ENCODE measurements at regions not wholly inside any gene's neighbourhood (a gene's known extent, or its start where the extent isn't known, plus 50 kb on each side); places are given as distances from the start of the nearest gene placed in this dataset.
A peak's percentile ranks its signal among the peaks of the same experiment; 100 is the strongest.

- no peak for DNase-seq
Measured at GRCh38 chr10:131771634-131772358, 129.0 kb upstream of the PPP2R2D start.

- DNase-seq, result peak in 2 of 3 donors; percentile 30 to 67
Measured at GRCh38 chr10:131772441-131772840, 128.4 kb upstream of the PPP2R2D start.

DNA sequence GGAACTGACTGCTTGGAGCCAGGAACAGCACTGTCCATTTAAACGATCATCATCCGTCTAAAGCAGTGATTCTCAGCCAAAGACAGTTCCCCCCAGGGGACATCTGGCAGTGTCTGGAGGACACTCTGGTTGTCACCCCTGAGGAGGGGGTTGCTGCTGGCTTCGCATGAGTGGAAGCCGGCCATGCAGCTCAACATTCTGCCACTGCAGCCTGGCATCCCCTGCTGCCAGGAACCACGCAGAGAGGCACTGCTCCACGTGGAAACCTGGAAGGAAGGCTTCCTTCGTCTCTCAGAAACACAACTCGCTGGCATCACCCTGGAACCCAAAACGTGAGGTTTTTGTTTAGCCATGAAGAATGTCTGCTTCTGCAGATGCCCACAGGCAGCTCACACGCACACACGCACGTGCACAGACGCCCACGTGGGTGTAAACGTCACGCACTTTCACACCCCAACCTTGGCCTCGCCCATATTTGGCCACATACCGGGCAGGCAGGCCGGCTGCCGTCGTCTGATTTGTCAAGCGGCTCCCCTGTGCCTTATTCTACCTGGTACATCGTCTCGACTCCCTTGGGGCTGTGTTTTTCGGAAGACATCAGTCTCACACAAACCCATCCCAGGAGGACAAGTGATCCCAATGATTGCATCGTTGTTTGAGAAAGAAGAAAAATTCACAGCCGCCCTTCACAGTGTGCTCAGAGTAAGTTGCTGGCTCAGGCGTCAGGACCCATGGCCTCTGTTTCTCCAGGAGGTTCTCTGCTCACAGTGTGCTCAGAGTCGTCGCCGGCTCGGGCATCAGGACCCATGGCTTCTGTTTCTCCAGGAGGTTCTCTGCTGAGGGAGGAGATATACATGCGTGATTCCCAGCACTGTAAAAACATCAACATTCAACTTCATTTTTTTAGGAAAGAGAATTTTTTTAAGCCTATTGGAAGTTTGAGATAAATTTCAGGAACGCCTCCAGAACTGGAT is 127.2 kb upstream of the PPP2R2D start:
- DNase-seq, result no peak

DNA sequence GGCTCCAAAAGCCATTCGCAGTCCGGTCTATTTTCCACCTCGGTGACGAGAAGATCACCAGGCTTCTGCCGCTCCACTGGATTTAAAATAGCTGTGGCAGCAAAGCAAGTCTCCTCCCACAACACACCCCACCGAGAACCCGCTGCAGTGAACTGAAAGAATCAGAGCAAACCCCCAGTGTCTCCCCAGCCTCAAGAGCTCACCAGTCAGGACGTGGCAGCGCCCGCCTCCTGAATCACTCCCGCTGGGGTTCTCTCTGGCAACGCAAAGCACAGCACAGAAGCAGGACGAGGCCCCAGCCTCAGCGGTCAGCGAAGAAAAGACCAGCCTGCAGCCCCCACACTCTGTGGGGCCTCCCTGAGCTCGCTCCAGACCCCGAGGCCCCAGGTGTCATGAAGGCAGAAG is 126.1 kb upstream of the PPP2R2D start:
- no peak for DNase-seq

GRCh38 chr10:131775433-131775832 is 125.4 kb upstream of the PPP2R2D start:
- no peak for DNase-seq

DNA sequence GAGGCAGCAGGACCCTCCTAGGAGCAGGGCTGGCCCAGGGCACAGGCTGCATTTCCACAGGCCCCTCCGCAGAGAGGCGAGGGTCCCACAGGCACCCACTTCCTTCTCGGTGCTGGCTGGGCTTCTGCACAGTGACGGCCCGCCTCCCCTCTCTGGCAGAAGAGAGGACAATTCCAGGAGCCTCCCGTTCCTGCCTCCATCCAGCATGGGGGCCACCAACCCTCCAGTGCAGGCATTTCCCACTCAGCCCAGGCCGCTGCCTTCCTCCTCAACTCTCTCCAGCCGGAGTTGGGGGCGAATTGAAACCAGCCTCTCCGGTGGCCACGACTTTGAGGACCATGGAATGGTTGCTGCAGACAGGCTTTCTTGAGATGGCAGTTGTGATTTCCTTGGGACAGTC is 125.0 kb upstream of the PPP2R2D start:
- no peak for DNase-seq

GRCh38 chr10:131776496-131776895 is 124.3 kb upstream of the PPP2R2D start:
- DNase-seq, result no peak

DNA sequence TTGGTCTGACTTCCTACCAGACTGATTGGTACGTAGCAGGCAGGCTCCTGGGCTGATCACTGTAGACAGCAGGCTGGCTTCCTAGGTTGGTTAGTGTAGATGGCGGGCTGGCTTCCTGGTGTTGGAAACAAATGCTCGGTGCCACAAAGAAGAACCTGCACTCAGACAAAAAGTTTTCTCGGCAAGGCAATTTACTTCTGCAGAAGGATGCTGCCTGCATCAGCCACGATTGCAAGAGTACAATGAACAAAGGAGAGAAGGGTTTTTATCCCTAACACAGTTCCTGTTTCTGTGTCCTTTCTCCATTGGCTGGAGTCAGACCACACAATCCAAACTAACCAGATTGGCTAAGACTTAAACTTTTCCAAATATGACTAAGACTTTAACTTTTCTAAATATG is 123.6 kb upstream of the PPP2R2D start:
- no peak for DNase-seq

GRCh38 chr10:131777921-131778320 is 122.9 kb upstream of the PPP2R2D start:
- no peak for DNase-seq

DNA sequence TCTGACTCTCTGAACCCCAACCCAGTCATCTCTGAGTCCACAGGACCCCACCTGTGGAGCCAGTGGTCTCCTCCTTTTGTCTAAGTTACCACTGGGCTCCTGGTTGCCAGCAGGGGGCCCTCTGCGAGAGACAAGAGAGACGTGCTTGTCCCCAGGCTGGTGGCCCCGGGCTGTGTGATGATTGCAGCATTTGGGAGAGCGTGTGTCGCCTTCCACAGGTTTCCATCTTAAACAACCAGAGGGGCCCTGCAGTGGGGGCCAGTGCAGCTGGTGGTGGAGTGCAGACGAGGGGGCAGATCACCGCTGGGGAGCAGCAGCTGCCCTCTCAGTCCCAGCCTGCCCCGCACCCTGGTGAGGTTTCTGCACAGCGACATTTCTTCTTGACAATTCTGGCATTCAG is 122.4 kb upstream of the PPP2R2D start:
- DNase-seq, result no peak

- DNase-seq, result no peak
Measured at GRCh38 chr10:131778842-131779241, 122.0 kb upstream of the PPP2R2D start.

DNA sequence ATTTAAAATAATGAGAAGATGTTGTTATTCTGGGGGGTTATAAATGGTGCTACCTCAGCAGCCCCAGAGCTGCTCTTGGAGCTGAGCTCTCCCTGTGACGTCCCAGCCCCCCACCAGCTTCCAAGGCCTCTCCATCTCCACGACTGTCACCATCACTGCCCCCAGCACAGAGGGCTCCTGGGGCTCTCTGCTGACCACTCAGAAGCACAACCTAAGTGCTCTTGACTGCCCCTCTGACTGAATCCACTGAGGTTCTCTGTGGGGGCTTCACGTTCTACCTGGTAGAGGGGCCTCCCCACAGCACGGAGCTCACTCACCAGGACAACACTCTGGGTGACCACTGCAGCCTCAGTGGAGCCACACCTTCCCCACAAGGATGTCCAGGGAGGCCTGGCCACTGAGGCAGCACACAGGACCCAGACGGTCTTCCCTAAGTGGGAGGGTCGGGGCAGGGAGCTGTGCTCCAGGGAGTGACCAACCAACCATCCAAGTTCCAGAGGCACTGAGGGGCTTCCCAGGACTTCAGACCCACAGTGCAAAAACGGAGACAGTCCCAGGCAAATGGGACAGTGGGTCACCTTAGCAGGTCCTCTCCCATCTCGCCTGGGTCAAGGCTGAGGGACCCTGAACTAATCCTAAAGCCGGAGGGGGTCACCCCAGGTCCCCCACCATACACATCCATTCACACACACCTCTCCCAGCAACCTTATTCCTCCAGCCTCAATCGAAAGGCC is 121.0 kb upstream of the PPP2R2D start:
- DNase-seq, result no peak

GRCh38 chr10:131781076-131781475 is 119.7 kb upstream of the PPP2R2D start:
- DNase-seq, result no peak

- no peak for DNase-seq
Measured at GRCh38 chr10:131781791-131782190, 119.0 kb upstream of the PPP2R2D start.

GRCh38 chr10:131784363-131785120 is 116.3 kb upstream of the PPP2R2D start:
- no peak for DNase-seq

- no peak for DNase-seq
Measured at GRCh38 chr10:131785121-131785460, 115.7 kb upstream of the PPP2R2D start.

DNA sequence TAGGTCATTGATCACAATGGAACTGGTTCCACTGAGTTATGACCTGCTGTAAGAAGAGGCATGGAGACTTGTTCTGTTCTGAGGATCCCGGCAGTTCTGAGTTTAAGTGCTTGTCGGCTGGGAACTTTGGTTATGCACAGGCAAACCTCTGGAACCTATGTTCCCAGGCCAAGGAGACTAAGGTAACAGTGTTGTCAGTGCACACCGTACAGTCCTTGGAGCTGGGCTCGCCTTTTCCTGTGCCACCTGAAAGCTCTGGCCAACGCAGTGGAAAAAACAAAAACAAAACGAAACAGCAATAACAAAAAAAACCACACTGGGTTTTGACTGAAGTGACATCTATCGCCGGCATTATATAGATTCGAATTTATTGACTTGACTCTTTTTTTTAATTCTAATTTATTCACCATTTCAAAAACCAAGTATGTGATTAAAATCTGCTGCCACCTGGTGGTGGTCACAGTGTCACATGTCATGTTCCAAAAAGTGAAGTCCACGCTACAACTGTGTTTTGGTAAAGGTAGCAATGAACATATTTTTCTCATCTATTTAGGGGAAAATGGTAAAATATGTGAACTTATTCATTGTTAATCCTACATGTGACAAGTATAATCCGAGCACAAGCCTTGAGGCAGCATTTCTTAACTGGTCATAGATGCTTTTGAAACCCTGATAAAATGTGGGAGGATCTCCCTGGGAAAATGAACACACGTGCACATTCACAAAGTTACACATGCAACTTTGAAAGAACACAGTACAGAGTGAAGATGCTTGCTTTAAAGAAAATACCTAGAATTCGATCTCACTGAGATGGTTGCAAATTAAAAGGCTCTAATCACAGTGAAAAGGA is 113.8 kb upstream of the PPP2R2D start:
- peak; percentile 25 to 69 (median 49) for DNase-seq

DNA sequence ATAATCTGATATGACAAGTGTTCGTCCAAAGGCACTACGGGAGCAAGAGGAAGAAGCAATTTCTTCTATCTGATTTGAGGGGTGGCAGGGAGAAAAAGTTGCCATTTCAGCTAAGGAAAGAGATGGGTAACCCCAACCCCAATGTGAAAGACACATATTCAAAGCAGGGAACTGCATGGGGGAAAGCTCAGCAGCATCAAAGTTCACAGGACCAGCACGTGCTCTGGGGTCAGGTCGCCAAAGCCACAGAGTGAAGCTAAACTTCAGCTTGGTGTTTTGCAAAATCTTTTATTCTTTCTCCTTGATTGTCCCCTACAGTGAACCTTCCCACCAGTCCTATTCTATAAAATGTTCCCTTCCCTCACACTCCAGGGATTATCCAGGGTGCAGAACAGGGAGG is 112.8 kb upstream of the PPP2R2D start:
- DNase-seq, result no peak

DNA sequence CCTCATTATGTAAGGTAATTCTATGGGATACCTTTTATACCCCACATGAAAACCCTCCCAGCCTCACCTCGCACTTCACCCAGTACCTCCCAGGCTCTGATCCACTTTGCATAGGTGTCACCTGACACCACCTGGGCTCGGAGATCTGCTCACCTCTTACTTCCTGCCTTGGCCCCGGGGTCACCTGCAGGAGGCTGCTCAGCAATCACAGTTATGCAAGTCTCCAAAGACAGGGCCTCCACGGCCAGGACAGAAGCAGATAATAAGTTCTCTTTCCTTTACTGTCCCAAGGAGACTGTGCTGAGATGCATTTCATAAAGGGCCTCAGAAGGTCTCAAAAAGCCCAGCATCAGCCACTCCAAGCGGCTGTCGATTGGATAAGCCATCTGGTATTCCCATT is 112.4 kb upstream of the PPP2R2D start:
- DNase-seq, result no peak

GRCh38 chr10:131789516-131789915 is 111.3 kb upstream of the PPP2R2D start:
- DNase-seq, result no peak

- no peak for DNase-seq
Measured at GRCh38 chr10:131790021-131790420, 110.8 kb upstream of the PPP2R2D start.
